ENCODE measurements at regions not wholly inside any gene's neighbourhood (a gene's known extent, or its start where the extent isn't known, plus 50 kb on each side); places are given as distances from the start of the nearest gene placed in this dataset.

- TF ChIP-seq CTCF (IDR thresholded peaks at IDR 0.05) (no peak), POLR2A (IDR thresholded peaks at IDR 0.05) (no peak), POLR2AphosphoS5 (IDR thresholded peaks at IDR 0.05; ENCODE audit: insufficient read depth in 1 of 2, low read depth in 1 of 2) (no peak)
Observed at GRCh38 chr18:75799449-75800330, 372.2 kb upstream of the SMIM21 start.
